TTC549 (cell line): ENCODE measurements at regions not wholly inside any gene's neighbourhood (a gene's known extent, or its start where the extent isn't known, plus 50 kb on each side); places are given as distances from the start of the nearest gene placed in this dataset.
"Not testable (repeated sequence)": the region's sequence is repeated elsewhere in the genome, so short reads cannot be mapped to it uniquely, and the experiment has no call there.

Experiments used
- FAIRE-seq: peaks from 2 replicates; lab custom pipeline; 2012; peaks lifted over from hg19 to GRCh38; lab: Jason Lieb, UNC

- no peak for FAIRE-seq
Measured at GRCh38 chr6:27161115-27161514, 86.4 kb upstream of the PRSS16 start.

GRCh38 chr6:27161603-27161945 is 85.9 kb upstream of the PRSS16 start:
- no peak for FAIRE-seq

GRCh38 chr6:27161946-27162603 is 85.4 kb upstream of the PRSS16 start:
- peak; percentile 93 for FAIRE-seq

GRCh38 chr6:27163834-27164233 is 83.7 kb upstream of the PRSS16 start:
- FAIRE-seq = no peak

GRCh38 chr6:27168108-27168507 is 79.4 kb upstream of the PRSS16 start:
- no peak for FAIRE-seq

- FAIRE-seq = no peak
Measured at GRCh38 chr6:27168586-27169443, 78.7 kb upstream of the PRSS16 start.

GRCh38 chr6:27172524-27173231 is 74.8 kb upstream of the PRSS16 start:
- not testable (repeated sequence) for FAIRE-seq

- FAIRE-seq = not testable (repeated sequence)
Measured at GRCh38 chr6:27173232-27173601, 74.3 kb upstream of the PRSS16 start.

- no peak for FAIRE-seq
Measured at GRCh38 chr6:27174958-27175357, 72.5 kb upstream of the PRSS16 start.

GRCh38 chr6:27176096-27176495 is 71.4 kb upstream of the PRSS16 start:
- no peak for FAIRE-seq

GRCh38 chr6:27176523-27177484 is 70.7 kb upstream of the PRSS16 start:
- no peak for FAIRE-seq

- no peak for FAIRE-seq
Measured at GRCh38 chr6:27177485-27178406, 69.8 kb upstream of the PRSS16 start.

- FAIRE-seq = no peak
Measured at GRCh38 chr6:27178407-27178730, 69.1 kb upstream of the PRSS16 start.

- FAIRE-seq = no peak
Measured at GRCh38 chr6:27178860-27179259, 68.6 kb upstream of the PRSS16 start.

- FAIRE-seq = no peak
Measured at GRCh38 chr6:27183060-27183832, 64.3 kb upstream of the PRSS16 start.

GRCh38 chr6:27187231-27188060 is 60.1 kb upstream of the PRSS16 start:
- no peak for FAIRE-seq

GRCh38 chr6:27188061-27188884 is 59.2 kb upstream of the PRSS16 start:
- peak; percentile 37 for FAIRE-seq

GRCh38 chr6:27188885-27189418 is 58.5 kb upstream of the PRSS16 start:
- peak; percentile 79 for FAIRE-seq
